ENCODE measurements at regions not wholly inside any gene's neighbourhood (a gene's known extent, or its start where the extent isn't known, plus 50 kb on each side); places are given as distances from the start of the nearest gene placed in this dataset.

DNA sequence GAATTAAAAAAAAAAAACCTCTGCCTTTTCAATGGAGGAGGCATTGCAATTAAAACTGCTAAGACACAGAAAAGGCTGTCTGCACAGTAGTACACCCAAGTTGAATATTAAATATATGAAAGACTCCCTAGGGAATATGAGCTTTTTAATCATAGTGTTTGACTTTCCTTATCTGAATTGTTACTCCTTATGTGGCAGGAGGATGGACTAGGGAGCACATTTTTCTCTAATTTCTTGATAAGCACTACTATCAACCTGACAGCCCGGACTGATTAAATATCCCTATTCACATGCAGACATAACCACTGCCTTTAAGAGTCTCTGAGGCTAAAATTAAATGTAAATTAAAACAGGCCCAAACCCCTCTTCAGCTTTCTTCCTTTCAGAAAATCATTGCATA is 428.6 kb upstream of the GJE1 start:
- TF ChIP-seq, protein P1, sequence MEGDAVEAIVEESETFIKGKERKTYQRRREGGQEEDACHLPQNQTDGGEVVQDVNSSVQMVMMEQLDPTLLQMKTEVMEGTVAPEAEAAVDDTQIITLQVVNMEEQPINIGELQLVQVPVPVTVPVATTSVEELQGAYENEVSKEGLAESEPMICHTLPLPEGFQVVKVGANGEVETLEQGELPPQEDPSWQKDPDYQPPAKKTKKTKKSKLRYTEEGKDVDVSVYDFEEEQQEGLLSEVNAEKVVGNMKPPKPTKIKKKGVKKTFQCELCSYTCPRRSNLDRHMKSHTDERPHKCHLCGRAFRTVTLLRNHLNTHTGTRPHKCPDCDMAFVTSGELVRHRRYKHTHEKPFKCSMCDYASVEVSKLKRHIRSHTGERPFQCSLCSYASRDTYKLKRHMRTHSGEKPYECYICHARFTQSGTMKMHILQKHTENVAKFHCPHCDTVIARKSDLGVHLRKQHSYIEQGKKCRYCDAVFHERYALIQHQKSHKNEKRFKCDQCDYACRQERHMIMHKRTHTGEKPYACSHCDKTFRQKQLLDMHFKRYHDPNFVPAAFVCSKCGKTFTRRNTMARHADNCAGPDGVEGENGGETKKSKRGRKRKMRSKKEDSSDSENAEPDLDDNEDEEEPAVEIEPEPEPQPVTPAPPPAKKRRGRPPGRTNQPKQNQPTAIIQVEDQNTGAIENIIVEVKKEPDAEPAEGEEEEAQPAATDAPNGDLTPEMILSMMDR (conservative IDR thresholded peaks at IDR 0.05 in 1 of 2, IDR thresholded peaks at IDR 0.05 in 1 of 2; ENCODE audit: extremely low read depth in 1 of 2, insufficient read depth in 1 of 2, low read depth in 1 of 2, low read length in 2 of 2): no peak
- no peak for TF ChIP-seq EZH2 (IDR thresholded peaks at IDR 0.05; ENCODE audit: borderline replicate concordance, low read length)

All from mammary epithelial cell (primary cell).